ENCODE measurements at regions not wholly inside any gene's neighbourhood (a gene's known extent, or its start where the extent isn't known, plus 50 kb on each side); places are given as distances from the start of the nearest gene placed in this dataset.

DNA sequence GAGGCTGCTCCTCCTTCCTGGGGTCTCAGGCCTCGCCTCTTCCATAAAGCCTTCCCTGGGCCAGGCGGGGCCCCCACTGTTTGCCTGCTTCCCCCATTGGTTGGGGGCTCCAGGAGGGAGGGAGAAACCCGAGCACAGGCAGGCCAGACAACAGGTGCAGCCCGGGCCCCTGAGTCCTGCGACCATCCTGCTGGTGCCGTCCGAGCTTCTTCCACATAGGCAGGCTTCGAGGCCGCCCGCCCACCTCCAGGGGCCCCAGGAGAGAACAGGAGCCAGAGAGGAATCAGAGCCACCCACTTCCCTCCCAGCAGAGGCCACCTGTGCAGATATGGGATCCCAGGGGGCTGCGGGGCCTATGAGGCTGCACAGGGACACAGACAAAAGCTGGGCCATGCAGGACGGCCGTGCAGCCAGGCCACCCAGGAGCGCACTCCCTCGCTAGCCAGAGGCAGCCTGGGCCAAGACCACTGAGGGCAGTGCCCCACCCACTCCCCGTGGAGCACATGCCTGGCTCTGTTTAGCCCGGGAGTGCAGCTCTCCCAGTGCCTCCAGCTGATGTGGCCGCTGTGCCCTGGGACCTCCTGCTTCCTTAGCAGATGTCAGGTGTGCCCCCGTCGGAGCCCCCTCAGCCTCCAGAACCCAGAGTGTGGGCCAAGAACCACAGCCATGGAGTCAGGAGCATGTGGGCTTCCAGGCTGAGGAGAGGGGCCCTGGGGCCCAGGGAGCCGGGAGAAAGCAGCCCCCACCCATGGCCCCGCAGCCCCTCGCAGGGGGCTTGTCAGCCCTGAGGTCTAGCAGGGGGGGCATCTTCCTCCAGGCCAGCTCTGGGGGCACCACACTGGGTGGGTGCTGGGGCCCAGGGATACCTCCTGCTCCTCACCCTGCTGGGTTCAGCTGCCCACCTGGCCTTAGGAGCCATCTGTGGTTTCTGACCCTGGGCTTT lies 59.9 kb upstream of the INPP5A start:
- no peak overlapping the region for H3K27ac ChIP-seq
- no peaks in the 10 kb centered on the region for H3K36me3 ChIP-seq
- no peak overlapping the region for H3K4me3 ChIP-seq
- H3K4me1 ChIP-seq (ENCODE audit: low read depth), result peaks cover 8% of the 10 kb centered on the region
- TF ChIP-seq, protein P1, sequence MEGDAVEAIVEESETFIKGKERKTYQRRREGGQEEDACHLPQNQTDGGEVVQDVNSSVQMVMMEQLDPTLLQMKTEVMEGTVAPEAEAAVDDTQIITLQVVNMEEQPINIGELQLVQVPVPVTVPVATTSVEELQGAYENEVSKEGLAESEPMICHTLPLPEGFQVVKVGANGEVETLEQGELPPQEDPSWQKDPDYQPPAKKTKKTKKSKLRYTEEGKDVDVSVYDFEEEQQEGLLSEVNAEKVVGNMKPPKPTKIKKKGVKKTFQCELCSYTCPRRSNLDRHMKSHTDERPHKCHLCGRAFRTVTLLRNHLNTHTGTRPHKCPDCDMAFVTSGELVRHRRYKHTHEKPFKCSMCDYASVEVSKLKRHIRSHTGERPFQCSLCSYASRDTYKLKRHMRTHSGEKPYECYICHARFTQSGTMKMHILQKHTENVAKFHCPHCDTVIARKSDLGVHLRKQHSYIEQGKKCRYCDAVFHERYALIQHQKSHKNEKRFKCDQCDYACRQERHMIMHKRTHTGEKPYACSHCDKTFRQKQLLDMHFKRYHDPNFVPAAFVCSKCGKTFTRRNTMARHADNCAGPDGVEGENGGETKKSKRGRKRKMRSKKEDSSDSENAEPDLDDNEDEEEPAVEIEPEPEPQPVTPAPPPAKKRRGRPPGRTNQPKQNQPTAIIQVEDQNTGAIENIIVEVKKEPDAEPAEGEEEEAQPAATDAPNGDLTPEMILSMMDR (IDR thresholded peaks at IDR 0.05; ENCODE audit: low read depth, low read length), result no peak
- no peaks in the 10 kb centered on the region for H3K27me3 ChIP-seq
- no peaks in the 10 kb centered on the region for H3K9me3 ChIP-seq (ENCODE audit: low read depth)
- DNase-seq (ENCODE audit: low read depth in 1 of 2, low spot score in 1 of 2), result no peak

DNA sequence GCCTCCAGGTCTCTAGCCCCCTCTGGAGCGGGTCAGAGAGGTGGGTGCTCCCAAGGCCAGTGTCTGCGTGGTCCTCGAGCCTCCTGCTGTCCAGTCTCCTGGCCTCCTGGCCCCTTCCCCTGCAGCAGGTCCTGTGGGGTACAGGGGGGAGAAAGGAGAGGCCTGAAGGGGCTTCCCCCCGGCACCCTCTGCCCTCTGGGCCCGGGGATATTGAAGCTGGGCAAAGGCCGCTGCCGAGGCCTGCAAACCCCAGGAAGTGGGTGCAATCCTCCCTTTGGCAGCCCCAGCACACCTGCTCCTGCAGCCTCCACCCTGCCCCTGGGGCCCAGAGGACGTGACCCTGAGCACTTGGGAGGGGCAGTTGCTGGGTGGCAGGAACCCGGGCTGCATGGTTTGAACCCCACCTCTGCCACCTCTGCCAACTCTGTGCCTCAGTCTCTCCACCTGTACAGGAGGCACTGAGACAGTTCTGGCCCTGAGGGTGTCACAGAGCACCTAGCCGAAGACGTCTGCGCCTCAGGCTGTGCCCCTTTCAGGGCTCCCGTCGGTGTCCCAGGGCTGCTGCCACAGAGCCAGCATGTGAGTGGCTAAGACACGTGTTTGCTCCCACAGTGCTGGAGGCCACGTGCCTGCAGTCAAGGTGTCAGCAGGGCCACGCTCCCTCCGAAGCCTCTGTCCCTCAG lies 59.1 kb upstream of the INPP5A start:
- Histone ChIP-seq H3K36me3 (no peaks in the 10 kb centered on the region), H3K27me3 (no peaks in the 10 kb centered on the region), H3K4me3 (no peak overlapping the region), H3K4me1 (ENCODE audit: low read depth) (peaks cover 8% of the 10 kb centered on the region), H3K9me3 (ENCODE audit: low read depth) (no peaks in the 10 kb centered on the region), H3K27ac (no peak overlapping the region)
- no peak for DNase-seq (ENCODE audit: low read depth in 1 of 2, low spot score in 1 of 2)
- TF ChIP-seq, protein P1 (IDR thresholded peaks at IDR 0.05; ENCODE audit: low read depth, low read length), result no peak

DNA sequence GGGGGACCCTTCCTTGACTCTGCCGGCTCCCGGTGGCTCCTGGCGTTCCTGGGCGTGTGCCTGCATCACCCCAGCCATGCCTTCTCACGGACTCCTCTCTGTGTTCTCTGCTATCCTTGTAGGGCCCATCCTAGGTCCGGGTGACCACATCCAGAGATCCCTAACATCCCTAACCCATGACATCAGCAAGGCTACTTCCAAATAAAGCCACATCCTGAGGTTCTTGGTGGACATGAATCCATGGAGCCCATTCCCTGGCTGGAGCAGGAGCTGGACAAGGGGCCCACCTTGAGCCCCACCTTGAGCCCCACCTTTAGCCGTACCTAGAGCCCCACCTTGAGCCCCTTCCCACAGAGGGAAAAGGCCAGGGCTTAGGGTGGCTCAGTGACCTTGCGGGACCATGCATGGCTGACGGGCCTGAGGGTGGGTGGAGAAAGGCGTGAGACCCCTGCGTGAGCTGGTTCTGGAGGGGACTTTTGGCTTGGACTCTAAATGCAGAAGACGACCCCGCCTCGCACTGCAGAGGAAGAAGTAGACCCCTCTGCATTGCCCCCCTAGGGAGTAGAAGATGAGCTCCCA lies 58.5 kb upstream of the INPP5A start:
- DNase-seq (ENCODE audit: low read depth in 1 of 2, low spot score in 1 of 2), result no peak
- Histone ChIP-seq H3K27ac (no peak overlapping the region), H3K4me1 (ENCODE audit: low read depth) (peaks cover 8% of the 10 kb centered on the region), H3K9me3 (ENCODE audit: low read depth) (no peaks in the 10 kb centered on the region), H3K27me3 (no peaks in the 10 kb centered on the region), H3K36me3 (no peaks in the 10 kb centered on the region), H3K4me3 (no peak overlapping the region)
- TF ChIP-seq, protein P1 (IDR thresholded peaks at IDR 0.05; ENCODE audit: low read depth, low read length), result no peak

- no peak for DNase-seq (ENCODE audit: low read depth in 1 of 2, low spot score in 1 of 2)
Observed at GRCh38 chr10:132479603-132480221, 57.9 kb upstream of the INPP5A start.

GRCh38 chr10:132480356-132480755 lies 57.2 kb upstream of the INPP5A start:
- TF ChIP-seq, protein P1 (IDR thresholded peaks at IDR 0.05; ENCODE audit: low read depth, low read length), result no peak
- no peak overlapping the region for H3K27ac ChIP-seq
- DNase-seq (ENCODE audit: low read depth in 1 of 2, low spot score in 1 of 2), result no peak
- no peak overlapping the region for H3K4me3 ChIP-seq
- no peaks in the 10 kb centered on the region for H3K9me3 ChIP-seq (ENCODE audit: low read depth)
- H3K27me3 ChIP-seq, result no peaks in the 10 kb centered on the region
- peaks cover 8% of the 10 kb centered on the region for H3K4me1 ChIP-seq (ENCODE audit: low read depth)
- H3K36me3 ChIP-seq, result no peaks in the 10 kb centered on the region

More at GRCh38 chr10:132479603-132480221, 57.9 kb upstream of the INPP5A start:
- Histone ChIP-seq H3K9me3 (ENCODE audit: low read depth) (no peaks in the 10 kb centered on the region), H3K36me3 (no peaks in the 10 kb centered on the region), H3K27ac (no peak overlapping the region), H3K4me3 (no peak overlapping the region), H3K4me1 (ENCODE audit: low read depth) (peaks cover 8% of the 10 kb centered on the region), H3K27me3 (no peaks in the 10 kb centered on the region)
- TF ChIP-seq, protein P1 (IDR thresholded peaks at IDR 0.05; ENCODE audit: low read depth, low read length), result no peak

Data from cardiac muscle cell (in vitro differentiated cells and primary cell).